Peyer's patch (tissue), 4 donors: ENCODE measurements at regions not wholly inside any gene's neighbourhood (a gene's known extent, or its start where the extent isn't known, plus 50 kb on each side); places are given as distances from the start of the nearest gene placed in this dataset.

Source experiments
- CTCF ChIP-seq, 6 experiments: fragments of 450-650 bp in 4 of 6; fragments of 200-600 bp in 2 of 6; sonication (generic) in 1 of 6; IDR thresholded peaks; one replicate each; pipeline ENCODE4 v1.5.1; 2017 to 2019; ENCODE audit warnings: antibody characterized with exemption in 6 of 6, mild to moderate bottlenecking in 3 of 6, moderate library complexity in 1 of 6
- POLR2A ChIP-seq, 2 donors: fragments of 450-650 bp; IDR thresholded peaks; one replicate each; pipeline ENCODE4 v1.5.1; 2017; ENCODE audit warnings: antibody characterized with exemption in 2 of 2, mild to moderate bottlenecking in 2 of 2, moderate library complexity in 2 of 2

- TF ChIP-seq CTCF (IDR thresholded peaks at IDR 0.05) (no peak), POLR2A (IDR thresholded peaks at IDR 0.05) (no peak)
Measured at GRCh38 chr6:104227508-104227907, 632.2 kb downstream of the HACE1 start.
